GM19395 (cell line): ENCODE measurements at regions not wholly inside any gene's neighbourhood (a gene's known extent, or its start where the extent isn't known, plus 50 kb on each side); places are given as distances from the start of the nearest gene placed in this dataset.
A peak's percentile ranks its signal among the peaks of the same experiment; 100 is the strongest.

Experiments used
- ATAC-seq: cut with Tn5 transposase; IDR thresholded peaks from one replicate; pipeline ENCODE4 v1.9.1; 2021; ENCODE audit warnings: mild to moderate bottlenecking, moderate library complexity; ENCODE audit not compliant: unreplicated experiment

DNA sequence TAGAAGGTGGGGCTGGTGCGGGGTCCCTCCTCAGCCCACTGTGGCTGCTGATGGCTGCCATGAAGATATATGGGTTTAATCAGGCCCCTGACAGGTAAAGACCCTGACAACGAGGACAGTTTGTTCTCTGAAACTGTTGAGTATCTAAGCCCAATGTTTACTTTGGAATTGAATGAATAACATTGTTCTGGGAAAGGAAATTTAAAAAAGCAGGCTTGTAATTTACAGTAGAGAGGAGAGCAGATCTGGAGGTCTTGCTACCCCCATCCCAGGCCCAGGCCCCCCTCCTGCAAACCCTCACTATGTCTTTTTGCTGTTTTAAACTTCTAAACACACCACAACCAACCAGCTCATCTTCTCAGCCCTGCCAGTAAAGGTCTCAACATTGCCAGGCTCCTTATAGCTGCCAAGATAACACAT is 171.3 kb downstream of the CDC5L start:
- ATAC-seq: no peak

DNA sequence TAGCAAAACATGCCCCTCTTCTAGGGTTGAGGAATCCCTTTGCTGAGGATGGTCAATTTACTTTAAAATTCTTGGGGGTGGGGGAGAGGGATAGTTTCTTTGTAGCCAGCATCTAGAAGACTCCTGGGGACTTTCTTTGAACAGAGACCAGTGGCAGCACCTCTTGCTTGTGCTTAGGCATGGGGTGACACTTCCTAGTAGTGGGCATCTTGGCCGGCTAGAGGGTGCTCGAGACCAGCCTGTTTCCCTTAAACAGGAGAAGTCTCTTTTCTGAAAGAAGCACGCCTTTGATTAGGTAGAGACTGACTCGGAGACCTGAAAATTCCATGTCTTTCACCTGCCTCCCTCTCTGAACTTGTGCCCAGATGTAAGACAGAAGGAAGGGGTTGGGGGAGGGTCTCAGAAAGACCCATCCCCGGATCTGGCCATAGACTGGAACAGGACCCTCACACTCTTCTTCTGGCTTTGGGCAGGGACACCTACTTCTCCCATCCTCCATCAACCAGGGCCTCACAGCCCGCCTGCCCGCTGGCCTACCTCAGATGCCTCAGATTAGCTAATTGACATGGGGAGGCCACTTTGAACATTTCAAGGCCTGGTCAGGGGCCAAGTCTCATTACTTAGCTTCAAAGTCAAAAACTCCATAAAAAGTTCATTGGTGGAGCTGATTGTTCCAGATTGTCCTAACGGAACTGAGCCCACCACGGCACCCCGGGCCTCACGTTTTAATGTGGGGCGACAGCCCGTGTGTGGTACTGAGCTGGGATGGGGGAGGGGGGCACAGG is 172.2 kb downstream of the CDC5L start:
- ATAC-seq: no peak

DNA sequence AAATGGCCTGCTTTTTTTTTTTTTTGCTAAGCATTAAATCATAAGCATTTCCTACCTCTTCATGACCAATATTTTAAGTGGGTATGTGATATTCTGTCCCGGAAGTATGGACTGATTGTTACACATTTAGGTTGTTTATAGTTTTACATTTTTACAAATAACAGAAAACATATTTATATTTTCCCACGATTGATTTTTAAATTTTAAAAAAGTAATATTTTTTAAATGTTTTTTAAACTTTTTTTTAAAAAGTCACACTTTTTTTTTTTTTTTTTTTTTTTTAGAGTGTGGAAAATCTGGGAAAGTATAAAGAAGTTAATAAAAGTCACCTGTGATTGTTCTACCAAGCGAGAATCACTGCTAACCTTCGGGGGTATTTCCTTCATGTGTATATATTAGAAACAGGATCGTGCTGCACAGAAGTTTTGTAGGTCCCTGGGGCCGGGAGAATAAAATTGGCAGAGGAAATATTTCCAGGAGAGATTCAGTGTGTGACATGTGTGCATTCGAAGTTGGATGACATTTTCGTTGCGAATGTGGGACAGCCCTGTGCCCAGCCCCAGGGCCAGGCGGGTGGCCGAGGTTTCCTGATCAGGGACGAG is 173.1 kb downstream of the CDC5L start:
- no peak for ATAC-seq

DNA sequence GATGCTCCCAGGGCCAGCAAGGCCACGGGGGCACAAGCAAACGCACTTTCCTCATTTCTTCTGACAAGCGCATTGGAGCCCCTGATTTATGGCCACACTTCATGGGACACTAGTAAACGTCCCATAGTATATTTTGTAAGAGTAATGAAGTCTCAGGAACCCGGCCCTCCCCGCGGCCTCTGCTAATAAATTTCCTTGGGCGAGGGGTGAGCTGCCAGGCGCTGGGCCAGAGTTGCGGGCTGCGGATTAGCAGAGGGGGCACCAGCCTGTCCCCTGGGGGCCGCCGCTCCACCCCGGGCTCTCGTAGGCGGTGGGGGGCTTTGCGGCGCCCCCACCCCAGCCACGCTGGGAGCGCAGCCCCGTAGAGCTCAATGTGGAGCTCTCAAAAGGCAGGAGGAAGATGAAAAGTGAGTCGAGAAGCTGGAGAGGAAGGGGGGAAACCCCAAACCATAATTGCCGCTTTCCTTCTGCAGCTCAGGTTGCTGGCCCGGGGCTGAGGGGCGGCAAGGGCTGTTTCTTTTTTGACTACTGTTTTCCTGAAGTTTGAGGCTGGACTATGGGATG is 173.6 kb downstream of the CDC5L start:
- no peak for ATAC-seq

DNA sequence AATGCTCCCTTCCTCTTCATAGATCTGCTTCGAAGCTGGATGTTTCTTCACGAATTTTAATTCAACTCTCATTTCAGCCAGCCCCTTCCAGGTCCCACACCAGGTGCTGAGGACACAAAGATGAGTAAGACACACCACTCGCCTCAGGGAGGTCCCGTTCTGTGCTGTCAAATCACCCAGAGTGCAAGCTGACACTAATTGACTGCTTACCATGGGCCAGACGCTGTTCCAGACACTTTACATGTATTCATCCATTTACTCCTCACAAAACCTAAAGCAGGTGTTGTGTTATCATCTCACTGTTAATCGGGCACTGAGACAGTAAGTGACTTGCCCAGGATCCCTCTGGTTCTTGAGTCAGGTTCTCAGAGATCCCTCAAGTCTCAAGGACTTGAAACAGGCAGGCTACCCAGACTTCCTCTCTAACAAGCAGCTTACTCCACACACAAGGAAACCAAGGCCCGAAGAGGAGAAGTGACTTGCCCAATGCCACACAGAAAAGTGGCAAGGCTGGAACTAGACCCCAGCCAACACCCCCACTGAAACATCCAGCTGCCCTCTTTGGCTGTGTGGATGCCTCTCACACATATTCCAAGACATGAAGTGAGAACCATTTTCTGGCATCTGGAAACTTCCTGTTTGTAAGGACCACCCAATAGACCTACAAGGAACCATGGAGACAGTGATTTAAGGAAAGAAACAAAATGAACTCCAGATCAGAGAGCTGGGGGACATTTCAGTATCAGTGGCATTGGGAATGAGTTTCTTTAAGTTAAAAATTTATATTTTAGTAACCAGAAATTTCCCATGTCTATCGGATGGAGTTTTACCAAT is 174.5 kb downstream of the CDC5L start:
- ATAC-seq: no peak

DNA sequence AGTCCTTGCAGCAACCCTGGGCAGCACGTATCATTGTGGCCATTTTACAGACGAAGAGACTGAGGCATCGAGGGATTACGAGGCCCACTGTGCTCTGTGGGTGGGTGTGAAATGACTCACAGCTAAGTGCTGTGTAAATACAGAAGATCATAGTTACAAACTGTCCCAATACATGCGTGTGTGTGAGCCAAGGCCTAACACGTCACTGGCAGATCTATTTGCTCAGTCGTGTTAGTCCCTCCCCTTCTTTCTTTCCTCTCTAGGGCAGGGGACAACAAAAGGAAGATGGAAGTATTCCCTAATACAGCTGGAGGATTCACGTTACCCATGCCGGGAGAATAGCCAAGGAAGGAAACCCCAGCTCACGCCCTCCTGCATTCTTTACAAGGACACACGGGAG is 175.9 kb downstream of the CDC5L start:
- no peak for ATAC-seq

DNA sequence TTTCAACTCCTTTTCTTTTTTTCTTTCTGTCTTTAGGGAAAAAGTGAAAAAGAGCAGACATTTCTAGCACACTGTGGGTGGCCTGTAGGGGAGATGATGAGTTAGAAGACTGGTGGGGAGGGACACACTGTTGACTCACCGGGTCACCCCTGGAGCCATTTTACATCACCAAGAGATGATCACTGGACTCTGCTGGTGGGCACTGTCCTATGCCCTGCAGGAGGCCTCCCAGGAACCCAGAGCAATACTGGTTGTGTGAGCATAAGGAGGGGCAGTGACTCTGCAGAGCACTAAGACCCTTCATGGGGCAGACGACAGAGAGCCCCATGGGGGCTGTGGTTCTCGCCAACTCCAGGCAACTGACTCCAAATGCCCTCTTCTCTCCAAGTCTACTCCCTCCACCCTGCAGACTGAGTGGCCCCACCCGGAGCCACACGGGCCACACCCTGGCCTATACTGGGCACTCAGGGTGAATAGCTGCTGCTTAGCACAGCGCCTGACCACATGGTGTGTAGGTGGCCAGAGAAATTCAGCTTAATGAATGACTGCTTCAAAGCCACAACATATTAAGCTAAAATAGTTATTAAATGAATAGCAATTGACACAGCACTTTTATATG is 177.5 kb downstream of the CDC5L start:
- ATAC-seq: no peak

DNA sequence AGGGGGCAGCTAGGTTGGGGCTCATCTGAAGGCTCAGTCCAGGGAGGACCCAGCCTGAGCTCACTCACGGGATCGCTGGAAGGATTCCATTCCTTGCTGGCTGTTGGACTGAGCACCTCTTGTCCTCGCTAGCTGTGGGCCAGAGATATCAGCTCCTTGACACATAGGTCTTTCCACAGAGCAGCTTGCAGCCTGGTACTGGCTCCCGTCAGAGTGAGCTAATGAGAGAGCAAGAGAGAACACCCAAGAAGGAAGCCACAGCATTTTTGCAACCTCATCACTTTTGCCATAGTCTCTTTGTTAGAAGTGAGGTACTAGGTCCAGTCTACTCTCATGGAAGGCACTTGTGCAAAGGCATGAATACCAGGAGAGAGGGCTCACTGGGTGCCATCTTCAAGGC is 179.9 kb downstream of the CDC5L start:
- no peak for ATAC-seq

DNA sequence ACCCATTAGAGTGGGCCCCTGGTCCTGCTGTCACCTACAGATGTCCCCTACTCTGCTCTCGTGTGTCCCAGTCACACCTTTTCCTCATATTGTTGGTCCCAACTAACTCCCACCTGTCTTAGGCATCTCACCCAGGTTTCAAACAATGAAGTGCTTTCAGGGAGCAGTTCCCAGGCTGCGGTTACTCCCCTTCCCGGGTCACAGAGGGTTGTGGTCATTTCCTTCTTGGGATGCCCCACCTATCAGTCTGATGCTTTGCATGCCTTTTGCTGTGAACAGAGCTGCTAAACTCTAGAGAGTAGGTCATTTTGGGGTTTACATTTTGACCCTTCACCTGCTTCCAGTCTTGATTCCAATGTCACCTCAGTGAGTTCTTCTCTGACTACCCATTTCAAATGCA is 181.6 kb downstream of the CDC5L start:
- no peak for ATAC-seq

DNA sequence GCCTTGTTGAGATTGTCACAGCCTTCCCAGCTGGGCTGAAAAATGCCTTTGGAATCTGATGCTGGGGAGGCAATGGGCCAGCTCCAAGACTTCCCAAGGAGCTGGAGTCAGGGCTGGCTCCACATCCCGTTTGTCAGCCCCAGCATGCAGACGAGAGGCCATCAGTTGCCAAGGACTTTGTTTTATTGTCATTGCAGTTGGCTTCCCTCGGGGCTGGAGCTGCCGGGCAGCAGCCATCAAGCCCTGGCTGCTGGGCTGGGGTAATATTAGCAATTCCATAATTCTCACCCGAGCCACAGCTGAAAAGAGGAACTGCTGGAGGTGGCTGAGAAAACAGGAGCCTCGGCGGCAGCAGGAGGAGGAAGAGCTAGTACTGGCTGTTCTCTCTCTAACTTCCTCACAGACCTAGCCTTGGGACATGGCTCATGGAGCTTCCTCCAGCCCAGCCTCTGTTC is 182.5 kb downstream of the CDC5L start:
- no peak for ATAC-seq

DNA sequence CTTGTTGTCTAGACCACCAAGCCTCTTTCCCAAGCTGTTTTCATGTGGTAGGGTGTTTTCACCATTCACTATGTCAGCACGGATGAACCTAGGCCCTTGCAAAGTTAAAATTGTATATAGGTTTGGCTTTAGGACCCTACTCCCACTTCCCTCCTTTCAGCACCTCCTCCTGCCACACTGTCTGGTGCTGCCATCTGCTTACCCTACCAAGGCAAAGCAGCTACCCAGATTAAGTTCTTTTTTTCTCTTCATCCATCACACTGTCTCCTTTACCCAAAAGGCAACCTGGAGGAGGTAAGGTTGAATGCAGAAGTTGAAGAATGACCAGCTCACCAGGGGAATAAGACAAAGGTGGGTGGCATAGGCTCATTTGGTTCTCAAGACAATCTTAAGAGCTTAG is 184.0 kb downstream of the CDC5L start:
- no peak for ATAC-seq

DNA sequence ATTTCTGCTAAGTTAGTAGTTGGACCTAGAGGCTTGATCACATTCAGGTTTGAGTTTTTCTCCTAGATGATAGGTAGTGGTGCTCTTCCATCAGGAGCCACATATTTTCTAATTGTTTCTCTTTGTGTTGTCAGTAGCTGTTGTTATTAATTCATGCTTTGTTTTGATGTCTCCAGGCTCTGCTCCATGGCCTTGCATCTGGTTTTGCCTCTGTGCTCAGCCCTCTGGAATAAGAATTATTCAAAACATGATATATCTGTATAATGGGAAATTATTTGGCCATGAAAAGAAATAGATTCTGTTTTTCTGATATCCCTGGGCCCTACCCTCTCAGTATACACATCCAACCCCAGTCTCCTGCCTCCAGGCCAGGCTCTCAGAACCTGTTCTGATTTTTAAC is 184.8 kb downstream of the CDC5L start:
- ATAC-seq: no peak

DNA sequence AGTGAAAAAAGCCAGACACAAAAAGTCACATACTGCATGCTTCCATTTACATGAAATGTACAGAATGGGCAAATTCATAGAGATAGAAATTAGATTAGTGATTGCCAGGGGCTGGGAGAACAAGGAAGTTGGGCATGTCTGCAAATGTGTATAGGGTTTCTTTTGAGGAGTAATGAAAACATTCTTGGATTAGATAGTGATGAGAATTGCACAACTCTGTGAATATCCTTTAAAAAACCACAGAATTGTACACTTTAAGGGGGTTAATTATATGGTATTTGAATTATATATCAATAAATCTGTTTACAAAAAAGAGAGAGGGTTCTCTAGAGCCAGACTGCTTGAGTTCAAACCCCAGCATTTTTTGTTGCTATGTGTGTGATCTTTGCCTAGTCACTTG is 188.1 kb downstream of the CDC5L start:
- ATAC-seq: no peak

DNA sequence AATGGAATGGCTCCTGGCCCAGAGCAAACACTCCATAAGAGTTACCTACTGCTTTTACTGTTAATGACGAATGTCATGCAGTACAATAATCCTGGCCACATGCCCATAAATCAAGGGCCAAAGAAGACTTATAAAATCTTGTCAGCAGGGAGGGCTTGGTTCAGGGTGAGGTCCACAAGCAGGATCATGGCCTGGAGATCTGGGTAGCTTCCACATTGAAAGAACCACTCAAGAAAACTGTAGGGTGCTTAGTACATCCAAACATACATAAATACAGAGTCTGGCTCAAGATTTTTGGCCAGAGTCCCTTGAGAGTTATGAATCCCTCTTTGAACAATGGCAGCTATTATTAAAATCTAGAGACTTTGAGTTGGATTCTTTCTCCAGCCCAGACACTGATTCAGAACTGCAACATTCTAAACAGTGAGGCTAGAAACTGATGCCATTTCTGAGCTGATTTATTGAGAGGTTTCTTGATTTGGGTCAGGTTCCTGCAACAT is 188.7 kb downstream of the CDC5L start:
- ATAC-seq: no peak

DNA sequence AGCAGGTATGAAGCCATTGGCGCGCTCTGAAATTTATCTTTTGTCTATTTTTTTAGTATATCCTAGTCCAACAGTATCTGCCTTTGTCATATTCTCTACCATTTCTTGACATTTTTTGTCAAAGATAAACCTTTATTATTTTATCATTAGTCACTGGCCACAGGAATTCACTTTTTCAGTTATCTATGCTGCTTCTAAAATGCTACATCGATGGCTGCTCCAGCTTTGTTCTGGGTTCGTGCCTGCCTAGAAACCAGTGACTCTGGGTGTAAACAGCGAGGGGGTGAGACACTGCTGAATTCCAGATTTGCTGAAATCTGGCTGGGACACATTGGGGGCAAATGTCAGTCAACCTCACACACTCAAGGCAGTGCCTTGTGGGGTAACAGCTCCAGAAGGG is 193.4 kb downstream of the CDC5L start:
- no peak for ATAC-seq

DNA sequence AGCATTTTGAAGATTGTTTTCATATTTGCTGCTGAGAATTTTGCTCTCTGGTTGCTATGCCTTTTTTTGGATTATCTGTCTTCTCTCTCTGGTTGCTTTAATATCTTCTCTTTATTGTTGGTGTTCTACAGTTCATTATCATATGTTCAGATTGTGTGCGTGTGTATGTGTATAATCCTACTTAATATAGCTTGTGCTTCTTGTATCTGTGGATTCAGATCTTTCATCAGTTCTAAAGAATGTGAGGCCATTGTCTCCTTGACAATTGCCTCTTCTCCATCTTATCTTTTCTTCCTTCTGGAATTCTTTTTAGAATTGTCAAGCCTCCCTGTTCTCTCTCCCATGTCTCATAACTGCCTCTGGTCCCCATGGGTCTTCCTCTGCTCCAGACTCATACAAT is 195.4 kb downstream of the CDC5L start:
- no peak for ATAC-seq

DNA sequence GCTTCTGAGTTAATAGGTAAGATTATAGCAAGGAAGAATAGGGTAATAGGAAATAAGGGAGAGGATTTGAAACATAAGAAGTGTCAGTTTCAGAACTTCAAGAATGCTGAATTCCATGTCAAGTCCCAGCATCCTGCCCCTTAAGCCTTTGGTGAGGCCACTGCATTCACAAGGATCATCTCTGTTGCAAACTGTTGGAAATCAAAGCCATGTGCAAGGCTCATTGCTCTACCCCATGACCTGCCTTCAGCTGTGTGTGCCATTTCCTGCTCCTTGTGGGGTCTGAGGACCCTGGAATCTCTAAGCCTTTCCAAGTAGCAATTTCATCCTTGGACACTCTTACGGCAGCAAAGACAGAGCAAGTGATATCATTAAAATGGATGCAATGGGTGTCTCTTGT is 203.0 kb downstream of the CDC5L start:
- no peak for ATAC-seq

DNA sequence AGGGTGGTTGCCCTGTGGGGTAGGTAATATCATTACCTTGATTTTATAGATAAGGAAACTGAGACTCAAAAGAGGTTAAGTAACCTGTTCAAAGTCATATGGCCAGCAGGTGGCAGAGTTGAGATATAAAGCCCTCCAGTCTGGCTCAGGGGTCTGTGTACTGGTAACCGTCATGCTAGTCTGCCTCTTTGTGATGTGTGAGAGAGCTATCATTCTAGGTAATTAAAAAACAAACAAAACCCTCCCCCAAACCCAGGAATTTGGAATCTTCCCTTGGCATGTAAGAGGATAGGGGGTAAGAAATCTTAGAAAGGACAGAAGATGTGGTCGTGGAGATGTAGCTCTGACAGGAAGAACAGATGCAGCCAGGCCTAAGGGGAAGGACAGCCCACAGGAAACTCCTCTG is 206.0 kb downstream of the CDC5L start:
- peak; percentile 61 for ATAC-seq

DNA sequence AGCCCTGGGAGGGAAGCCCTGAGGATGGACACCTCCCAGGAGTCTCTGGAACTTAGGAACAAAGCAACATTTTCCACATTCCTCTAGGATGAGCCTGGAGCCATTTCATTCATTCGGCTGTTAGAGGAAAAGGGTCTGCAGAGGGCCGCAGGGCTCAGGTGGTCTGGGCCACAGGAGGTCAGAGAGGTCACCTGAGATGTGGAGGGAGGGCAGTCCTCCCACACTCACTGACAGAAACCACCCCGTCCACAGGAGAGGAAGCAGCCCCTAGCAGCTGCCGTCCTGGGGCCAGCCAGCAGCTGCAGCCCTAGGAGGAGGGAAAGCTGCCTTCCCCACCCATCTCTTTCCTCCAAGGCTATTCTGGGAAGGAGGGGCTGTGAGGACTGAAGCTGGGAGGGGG is 207.0 kb downstream of the CDC5L start:
- no peak for ATAC-seq

DNA sequence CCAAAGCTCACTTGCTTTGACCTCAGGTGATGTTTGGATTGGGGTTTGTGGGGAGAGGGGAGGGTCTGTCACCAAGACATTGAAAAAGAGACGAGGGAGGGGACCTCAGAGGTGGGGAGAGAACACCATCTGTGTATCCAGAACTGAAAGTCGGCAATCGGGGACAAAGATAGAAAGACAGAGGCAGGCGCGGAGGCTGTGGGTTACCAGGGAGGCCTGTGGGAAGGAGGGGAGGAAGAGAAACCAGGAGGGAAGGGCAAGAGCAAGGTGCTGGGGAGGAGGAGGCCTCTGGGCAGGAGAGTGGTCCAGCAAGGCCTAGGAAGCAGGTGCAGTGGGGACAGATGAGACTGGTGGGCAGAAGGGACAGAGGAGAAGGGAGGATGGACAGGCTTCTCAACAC is 211.2 kb downstream of the CDC5L start:
- ATAC-seq: no peak

DNA sequence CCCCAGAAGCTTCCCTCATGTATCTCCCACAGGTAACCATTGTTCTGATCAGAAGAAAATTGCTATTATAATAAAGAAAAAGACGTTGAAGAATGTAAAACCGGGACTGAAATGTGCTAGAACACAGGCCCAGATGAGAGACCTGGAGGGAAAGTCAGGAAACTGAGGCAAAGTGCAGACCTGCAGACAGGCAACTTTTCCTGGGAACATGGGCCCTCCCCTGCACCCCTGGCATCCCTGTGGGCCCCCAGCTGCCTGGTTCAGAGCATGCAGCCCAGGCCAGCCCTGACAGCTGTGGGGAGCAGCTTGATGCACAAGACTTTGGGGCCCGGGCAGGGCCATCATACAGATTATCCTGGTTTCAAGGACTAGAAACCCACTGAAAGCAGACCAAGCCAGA is 212.2 kb downstream of the CDC5L start:
- no peak for ATAC-seq
